HG03064 (cell line): ENCODE measurements at regions not wholly inside any gene's neighbourhood (a gene's known extent, or its start where the extent isn't known, plus 50 kb on each side); places are given as distances from the start of the nearest gene placed in this dataset.

Experiments
- ATAC-seq: cut with Tn5 transposase; IDR thresholded peaks from one replicate; pipeline ENCODE4 v1.9.1; 2021; ENCODE audit warnings: low read depth; ENCODE audit not compliant: unreplicated experiment

GRCh38 chr18:54023471-54023870 lies 201.0 kb downstream of the MBD2 start:
- no peak for ATAC-seq

DNA sequence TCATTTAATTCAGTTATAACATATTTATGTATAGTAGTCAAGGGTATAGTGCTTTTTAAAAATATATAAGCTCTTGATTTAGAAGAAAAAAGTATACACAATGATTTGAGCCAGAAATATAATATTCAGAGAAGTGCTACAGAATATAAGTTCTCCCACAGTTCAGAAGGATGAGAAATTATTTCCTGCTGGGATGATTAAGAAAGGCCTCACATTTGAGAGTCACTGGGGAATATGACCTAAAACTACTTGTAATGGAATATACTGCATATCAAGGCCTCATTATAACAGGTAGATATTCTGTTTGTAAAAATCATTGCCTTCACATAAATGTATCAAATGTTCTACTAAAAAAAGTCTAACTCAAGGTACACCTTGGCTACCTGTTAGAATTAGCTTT lies 203.5 kb downstream of the MBD2 start:
- no peak for ATAC-seq

GRCh38 chr18:54020156-54020745 lies 204.2 kb downstream of the MBD2 start:
- ATAC-seq = no peak

DNA sequence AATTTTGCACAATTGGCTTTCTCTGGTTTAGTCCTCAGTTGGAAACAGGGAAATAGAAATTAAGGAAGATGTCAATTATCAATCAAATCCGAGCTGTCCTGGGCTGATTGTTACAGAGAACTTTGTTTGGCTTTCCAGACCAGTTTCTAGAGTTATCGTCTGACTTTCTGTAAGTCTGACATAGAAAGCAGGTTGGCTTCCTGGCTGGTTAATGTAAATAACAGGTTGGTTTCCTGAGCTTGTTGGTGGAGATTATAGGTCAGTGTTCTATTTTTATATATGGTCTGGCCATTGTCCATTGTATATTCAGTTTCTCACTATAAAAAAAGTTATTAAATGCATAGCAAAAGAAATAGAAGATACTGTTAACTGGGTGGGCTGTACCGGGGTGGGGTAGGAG lies 204.8 kb downstream of the MBD2 start:
- ATAC-seq = no peak

- no peak for ATAC-seq
Measured at GRCh38 chr18:54013452-54013851, 211.0 kb downstream of the MBD2 start.

GRCh38 chr18:54004828-54005227 lies 219.6 kb downstream of the MBD2 start:
- no peak for ATAC-seq

- ATAC-seq = no peak
Measured at GRCh38 chr18:54003195-54003594, 221.3 kb downstream of the MBD2 start.

GRCh38 chr18:53997064-53997463 lies 227.4 kb downstream of the MBD2 start:
- no peak for ATAC-seq

DNA sequence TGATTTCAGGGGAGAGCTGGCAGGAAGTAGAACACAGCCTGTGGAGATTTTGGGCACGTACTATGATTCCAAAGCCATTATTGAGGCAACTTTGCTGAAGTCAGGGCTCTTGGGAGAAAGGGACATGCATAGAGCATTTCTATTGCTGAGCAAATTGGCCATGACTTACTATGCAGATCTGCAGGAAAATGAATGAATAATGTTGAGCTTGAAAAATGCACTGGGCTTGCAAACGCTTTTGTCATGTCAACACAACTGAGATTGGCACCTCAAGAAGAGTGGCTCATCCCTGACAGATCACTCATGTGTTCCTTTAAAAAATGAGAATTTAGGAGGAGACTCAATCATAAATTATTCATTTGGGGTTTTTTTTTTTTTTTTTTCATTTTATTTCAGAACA lies 230.5 kb downstream of the MBD2 start:
- no peak for ATAC-seq

DNA sequence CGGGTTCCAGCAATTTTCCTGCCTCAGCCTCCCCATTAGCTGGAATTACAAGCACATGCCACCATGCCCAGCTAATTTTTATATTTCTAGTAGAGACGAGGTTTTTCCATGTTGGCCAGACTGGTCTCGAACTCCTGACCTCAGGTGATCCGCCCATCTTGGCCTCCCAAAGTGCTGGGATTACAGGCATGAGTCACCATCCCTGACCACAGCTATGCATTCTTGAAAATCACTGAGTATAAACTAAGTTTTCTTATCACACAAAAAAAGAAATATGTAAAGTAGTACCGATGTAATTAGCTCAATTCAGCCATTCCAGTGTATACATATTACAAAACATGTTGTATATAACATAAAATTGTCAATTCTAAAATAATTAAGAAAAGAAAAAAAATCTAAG lies 232.7 kb downstream of the MBD2 start:
- no peak for ATAC-seq

DNA sequence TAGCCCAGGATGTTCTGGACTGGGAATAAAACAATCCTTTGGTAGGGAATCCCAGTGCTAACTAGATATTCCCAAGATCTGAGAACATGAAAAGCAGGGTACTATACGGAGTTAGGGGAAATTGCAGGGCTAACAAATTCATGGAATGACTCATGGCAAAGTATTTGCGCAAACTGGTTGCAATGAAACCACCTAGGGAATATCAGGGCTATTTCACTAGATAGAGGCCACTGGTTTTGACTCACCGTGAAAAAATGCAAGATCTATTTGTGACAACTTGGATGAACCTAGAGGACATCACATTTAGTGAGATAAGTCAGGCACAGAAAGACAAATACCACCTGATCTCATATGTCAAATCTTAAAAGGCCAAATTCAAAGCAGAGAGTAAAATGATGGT lies 233.3 kb downstream of the MBD2 start:
- no peak for ATAC-seq

DNA sequence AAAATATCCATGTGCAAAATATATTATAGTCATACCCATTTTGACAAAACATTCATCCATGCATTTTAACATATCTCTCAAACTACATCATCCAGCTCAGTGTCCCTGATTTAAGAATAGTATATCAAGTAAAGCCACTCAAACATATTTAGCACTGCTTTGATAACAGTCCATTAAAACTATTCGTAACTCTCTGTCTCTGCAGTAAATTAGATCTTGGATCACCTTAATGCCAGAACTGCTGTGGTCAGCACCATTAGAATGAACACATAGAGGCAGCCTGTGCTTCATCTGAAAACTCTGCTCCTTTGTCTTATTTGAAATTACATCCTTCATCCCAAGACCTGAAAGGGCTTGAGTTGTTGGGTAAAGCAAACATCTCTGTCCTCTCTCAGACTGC lies 234.0 kb downstream of the MBD2 start:
- ATAC-seq = no peak

- no peak for ATAC-seq
Measured at GRCh38 chr18:53984021-53984420, 240.4 kb downstream of the MBD2 start.

DNA sequence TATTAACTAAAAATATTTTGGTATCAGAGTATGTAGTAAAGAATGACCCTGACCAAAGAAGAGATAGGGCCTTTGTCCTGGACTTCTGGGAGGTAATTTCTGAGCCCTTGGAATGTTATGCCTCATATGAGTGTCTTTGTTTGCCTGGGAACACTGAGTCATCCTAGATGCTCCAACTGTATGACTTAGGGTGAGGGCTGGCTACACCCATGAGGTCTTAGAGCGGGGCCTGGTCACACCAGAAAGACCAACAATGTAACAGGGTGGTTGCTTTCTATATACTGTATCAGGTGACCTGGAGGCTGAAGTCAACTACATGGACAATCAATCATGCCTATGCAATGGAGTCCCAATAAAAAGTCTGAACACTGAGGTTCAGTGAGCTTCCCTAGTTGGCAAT lies 253.1 kb downstream of the MBD2 start:
- no peak for ATAC-seq

DNA sequence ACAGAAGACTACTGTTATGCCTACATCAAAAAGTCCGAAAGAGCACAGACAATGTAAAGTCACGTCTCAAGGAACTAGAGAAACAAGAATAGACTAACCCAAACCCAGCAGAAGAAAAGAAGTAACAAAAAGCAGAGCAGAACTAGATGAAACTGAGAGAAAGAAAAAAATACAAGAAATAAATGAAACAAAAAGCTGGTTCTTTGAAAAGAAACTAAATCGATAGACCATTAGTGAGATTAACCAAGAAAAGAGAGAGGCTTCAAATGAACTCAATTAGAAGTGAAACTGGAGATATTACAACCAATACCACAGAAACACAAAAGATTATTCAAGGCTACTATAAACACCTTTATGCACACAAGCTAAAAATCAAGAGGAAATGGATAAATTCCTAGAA lies 271.8 kb downstream of the MBD2 start:
- ATAC-seq = peak; percentile 64

GRCh38 chr18:53950545-53950944 lies 273.9 kb downstream of the MBD2 start:
- no peak for ATAC-seq

DNA sequence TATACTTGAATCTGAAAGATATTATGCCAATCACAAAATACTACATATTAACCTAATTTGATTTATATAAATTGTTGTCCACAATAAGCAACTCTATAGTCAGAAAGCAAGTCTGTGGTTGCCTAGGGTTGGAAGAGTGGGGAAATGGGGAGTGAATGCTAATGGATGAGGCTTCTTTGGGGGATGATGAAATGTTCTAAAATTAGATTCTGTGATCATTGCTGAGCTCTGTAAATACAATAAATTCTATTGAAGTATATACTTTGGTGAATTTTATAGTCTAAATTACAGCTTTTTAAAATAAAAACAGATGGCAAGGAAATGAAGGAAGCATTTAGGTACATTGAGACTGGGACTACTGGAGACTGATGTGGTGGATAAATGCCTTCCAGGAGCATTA lies 275.5 kb downstream of the MBD2 start:
- no peak for ATAC-seq

DNA sequence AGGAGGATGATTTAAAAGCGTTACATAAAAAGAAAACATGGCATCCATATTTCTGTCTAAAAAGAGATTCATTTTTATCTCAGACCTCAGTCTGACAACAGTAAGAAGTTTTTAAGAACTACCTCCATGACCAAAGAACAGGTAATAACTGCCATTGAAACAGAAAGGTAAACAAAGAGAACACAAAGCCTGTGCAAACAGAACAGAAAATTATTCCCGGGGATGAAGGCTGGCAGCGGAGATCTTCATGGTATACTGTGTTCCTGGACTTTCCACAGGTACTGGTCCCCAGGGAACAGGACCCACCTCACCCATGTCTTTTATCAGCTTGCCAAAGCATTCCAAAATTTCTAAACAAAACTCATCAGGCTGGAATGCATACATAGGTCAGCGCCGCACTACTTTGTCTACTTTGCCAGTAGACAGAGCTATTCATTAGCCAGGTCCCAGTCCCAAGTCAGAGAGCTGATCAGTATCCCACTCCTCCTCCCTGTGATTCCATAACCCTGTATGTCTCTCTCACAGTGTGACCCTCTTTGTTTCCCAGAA lies 277.3 kb downstream of the MBD2 start:
- ATAC-seq = no peak

DNA sequence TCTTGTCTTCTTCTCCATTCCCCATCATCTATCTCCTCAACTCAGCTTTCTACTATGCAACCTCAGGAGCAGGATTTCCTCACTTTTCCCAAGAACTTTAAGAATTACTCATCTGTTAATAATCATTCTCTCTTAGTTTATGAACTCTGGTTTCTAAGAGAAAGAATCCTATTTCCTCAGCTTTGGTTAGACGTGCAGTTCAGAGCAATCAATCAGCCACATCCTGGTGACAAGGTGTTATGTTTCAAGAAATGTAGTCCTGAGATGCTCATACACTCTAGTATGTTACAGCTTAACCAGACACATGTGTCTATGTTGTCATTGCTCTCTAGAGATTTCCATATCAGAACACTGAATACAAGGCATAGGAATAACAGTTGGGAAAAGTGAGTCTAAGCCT lies 277.9 kb downstream of the MBD2 start:
- no peak for ATAC-seq

- no peak for ATAC-seq
Measured at GRCh38 chr18:53944721-53945120, 279.7 kb downstream of the MBD2 start.

DNA sequence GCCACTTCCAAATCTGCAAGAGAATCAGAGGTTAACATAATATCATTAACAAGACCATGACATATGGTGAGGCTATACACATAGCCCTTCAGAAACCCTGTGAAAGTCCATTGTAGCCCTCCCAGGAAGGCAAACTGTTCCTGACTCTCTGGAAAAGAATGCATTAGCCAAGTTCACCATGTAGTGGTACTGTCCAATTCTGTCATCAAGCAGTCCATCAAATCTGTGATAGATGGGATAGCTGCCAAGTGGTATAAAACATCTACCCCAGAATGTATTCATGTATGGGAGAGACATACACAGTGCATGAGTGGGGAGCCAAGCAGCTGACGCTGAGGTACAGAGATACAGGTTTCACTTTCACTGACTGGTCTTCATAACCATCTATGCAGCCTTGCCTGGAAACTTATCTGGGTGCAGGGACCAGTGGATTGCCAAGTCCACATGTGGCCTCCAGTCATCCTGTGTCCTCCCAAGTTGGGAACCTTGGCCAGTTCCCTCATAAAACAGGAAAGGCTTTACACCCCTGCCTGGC lies 281.1 kb downstream of the MBD2 start:
- no peak for ATAC-seq

- no peak for ATAC-seq
Measured at GRCh38 chr18:53941601-53942338, 282.7 kb downstream of the MBD2 start.
